WTC11 (cell line): ENCODE measurements at regions not wholly inside any gene's neighbourhood (a gene's known extent, or its start where the extent isn't known, plus 50 kb on each side); places are given as distances from the start of the nearest gene placed in this dataset.

Experiments
- ATAC-seq: fragments of 200-7000 bp; cut with Tn5 transposase; 2 replicates; pipeline ENCODE4 v1.10.0; 2021; ENCODE audit warnings: mild to moderate bottlenecking, moderate library complexity
- CTCF ChIA-PET: fragments of 300-600 bp; sonication (Branson Sonifier 250); formaldehyde crosslinking; loops from one replicate; lab custom pipeline; 2021; ENCODE audit warnings: antibody characterized with exemption; lab: Charles Lee
- POLR2A ChIA-PET: fragments of 350-600 bp; sonication (Branson Sonifier 250); formaldehyde crosslinking; loops from one replicate; lab custom pipeline; 2021; ENCODE audit warnings: antibody characterized with exemption; lab: Charles Lee
- DNase-seq: peaks from one replicate; pipeline ENCODE4 v3.0.0; 2021; ENCODE audit warnings: low spot score
- H3K27ac Mint-ChIP-seq: 2 replicates; pipeline ENCODE4 v1.8.0; 2021; ENCODE audit warnings: mixed read lengths
- H3K27me3 Mint-ChIP-seq: 2 replicates; pipeline ENCODE4 v1.8.0; 2021; ENCODE audit warnings: low read depth, mild to moderate bottlenecking, moderate library complexity, mixed read lengths
- H3K36me3 Mint-ChIP-seq: 2 replicates; pipeline ENCODE4 v1.8.0; 2021; ENCODE audit warnings: mixed read lengths
- H3K4me1 Mint-ChIP-seq: 2 replicates; pipeline ENCODE4 v1.8.0; 2022; ENCODE audit warnings: mixed read lengths
- H3K4me3 Mint-ChIP-seq: 2 replicates; pipeline ENCODE4 v1.8.0; 2021; ENCODE audit warnings: mild to moderate bottlenecking, moderate library complexity, mixed read lengths
- H3K9me3 Mint-ChIP-seq: 2 replicates; pipeline ENCODE4 v1.8.0; 2021; ENCODE audit warnings: mixed read lengths
- ATF2 ChIP-seq: sonication (generic); formaldehyde crosslinking; IDR thresholded peaks from 2 replicates; pipeline ENCODE4 v1.8.1; 2022; ENCODE audit warnings: low read depth, missing genetic modification reagents, borderline replicate concordance
- CBFB ChIP-seq: sonication (generic); formaldehyde crosslinking; IDR thresholded peaks from 2 replicates; pipeline ENCODE4 v1.8.1; 2022; ENCODE audit warnings: mild to moderate bottlenecking, low read depth, missing genetic modification reagents
- CREM ChIP-seq: sonication (generic); formaldehyde crosslinking; IDR thresholded peaks from 2 replicates; pipeline ENCODE4 v1.8.1; 2022; ENCODE audit warnings: mild to moderate bottlenecking, missing genetic modification reagents, moderate library complexity
- FOXJ3 ChIP-seq: sonication (generic); formaldehyde crosslinking; IDR thresholded peaks from 2 replicates; pipeline ENCODE4 v1.9.0; 2021; ENCODE audit warnings: missing genetic modification reagents, mild to moderate bottlenecking, borderline replicate concordance
- FOXK1 ChIP-seq: sonication (generic); formaldehyde crosslinking; IDR thresholded peaks from 2 replicates; pipeline ENCODE4 v1.8.0; 2022; ENCODE audit warnings: mild to moderate bottlenecking, moderate library complexity, missing genetic modification reagents
- GABPB1 ChIP-seq: sonication (generic); formaldehyde crosslinking; IDR thresholded peaks from 2 replicates; pipeline ENCODE4 v1.8.1; 2023; ENCODE audit warnings: mild to moderate bottlenecking, missing genetic modification reagents
- GTF2I ChIP-seq: fragments of 250-450 bp; sonication (Bioruptor Pico); conservative IDR thresholded peaks from 2 replicates; pipeline ENCODE4 v1.4.0; 2021; ENCODE audit warnings: mild to moderate bottlenecking
- KAT7 ChIP-seq: sonication (generic); formaldehyde crosslinking; IDR thresholded peaks from 2 replicates; pipeline ENCODE4 v1.8.1; 2023; ENCODE audit warnings: missing genetic modification reagents, mild to moderate bottlenecking, borderline replicate concordance
- MAX ChIP-seq: sonication (generic); formaldehyde crosslinking; IDR thresholded peaks from 2 replicates; pipeline ENCODE4 v1.8.0; 2022; ENCODE audit warnings: mild to moderate bottlenecking, missing genetic modification reagents
- MLX ChIP-seq: sonication (generic); formaldehyde crosslinking; IDR thresholded peaks from 2 replicates; pipeline ENCODE4 v1.8.1; 2023; ENCODE audit warnings: mild to moderate bottlenecking, missing genetic modification reagents, moderate library complexity
- MXD4 ChIP-seq: fragments of 250-450 bp; sonication (Bioruptor Pico); IDR thresholded peaks from 2 replicates; pipeline ENCODE4 v1.8.0; 2021; ENCODE audit warnings: mild to moderate bottlenecking, moderate library complexity, borderline replicate concordance
- NFATC4 ChIP-seq: fragments of 250-450 bp; sonication (Bioruptor Pico); IDR thresholded peaks from 2 replicates; pipeline ENCODE4 v1.9.0; 2021; ENCODE audit warnings: mild to moderate bottlenecking
- NFYB ChIP-seq: sonication (generic); formaldehyde crosslinking; conservative IDR thresholded peaks from 2 replicates; pipeline ENCODE4 v1.8.0; 2022; ENCODE audit warnings: low read depth, missing genetic modification reagents
- OVOL2 ChIP-seq: fragments of 250-450 bp; sonication (Bioruptor Pico); IDR thresholded peaks from 2 replicates; pipeline ENCODE4 v1.9.0; 2021; ENCODE audit warnings: mild to moderate bottlenecking, borderline replicate concordance
- TP53 ChIP-seq: sonication (generic); formaldehyde crosslinking; IDR thresholded peaks from 2 replicates; pipeline ENCODE4 v1.8.1; 2023; ENCODE audit warnings: mild to moderate bottlenecking, missing genetic modification reagents
- USF1 ChIP-seq: sonication (generic); formaldehyde crosslinking; IDR thresholded peaks from 2 replicates; pipeline ENCODE4 v1.8.0; 2022; ENCODE audit warnings: mild to moderate bottlenecking, missing genetic modification reagents
- USF2 ChIP-seq: sonication (generic); formaldehyde crosslinking; IDR thresholded peaks from 2 replicates; pipeline ENCODE4 v1.8.1; 2023; ENCODE audit warnings: mild to moderate bottlenecking, missing genetic modification reagents, moderate library complexity
- ZNF138 ChIP-seq: sonication (generic); formaldehyde crosslinking; conservative IDR thresholded peaks from 2 replicates; pipeline ENCODE4 v1.8.1; 2022; ENCODE audit warnings: mild to moderate bottlenecking, moderate library complexity, missing genetic modification reagents
- ZNF232 ChIP-seq: sonication (generic); formaldehyde crosslinking; IDR thresholded peaks from 2 replicates; pipeline ENCODE4 v1.8.0; 2022; ENCODE audit warnings: mild to moderate bottlenecking, missing genetic modification reagents
- ZNF512 ChIP-seq: sonication (generic); formaldehyde crosslinking; IDR thresholded peaks from 2 replicates; pipeline ENCODE4 v1.8.1; 2022; ENCODE audit warnings: missing genetic modification reagents, borderline replicate concordance
- ZNF671 ChIP-seq: fragments of 250-450 bp; sonication (Bioruptor Pico); IDR thresholded peaks from 2 replicates; pipeline ENCODE4 v1.8.0; 2021; ENCODE audit warnings: mild to moderate bottlenecking

- Mint-ChIP-seq H3K4me1 (peaks cover 18% of the 10 kb centered on the region), H3K4me3 (no peak overlapping the region), H3K27me3 (no peaks in the 10 kb centered on the region), H3K9me3 (no peaks in the 10 kb centered on the region), H3K27ac (no peak overlapping the region), H3K36me3 (no peaks in the 10 kb centered on the region)
- no peak for DNase-seq
- CTCF ChIA-PET = interaction anchor here (0.7 to 3.1 kb wide), 3 partner anchors 15 to 437 kb away, joined by 3 to 14 read pairs (median 4); no protein-coding TSS in a partner anchor
- POLR2A ChIA-PET = no interaction called here
- TF ChIP-seq MAX (CRISPR knock-in tag) (no peak), KAT7 (CRISPR knock-in tag) (no peak), GABPB1 (CRISPR knock-in tag) (no peak), ZNF512 (CRISPR knock-in tag) (no peak), GTF2I (no peak)
- no peak for ATAC-seq
These were observed 68.0 kb downstream of the RTL6 start for GRCh38 chr22:44429941-44430587.

GRCh38 chr22:44428941-44429830 lies 68.8 kb downstream of the RTL6 start:
- Mint-ChIP-seq H3K4me1 (peaks cover 14% of the 10 kb centered on the region), H3K27ac (no peak overlapping the region), H3K27me3 (no peaks in the 10 kb centered on the region), H3K4me3 (no peak overlapping the region), H3K36me3 (no peaks in the 10 kb centered on the region), H3K9me3 (no peaks in the 10 kb centered on the region)
- POLR2A ChIA-PET = no interaction called here
- no peak for TF ChIP-seq ZNF671 (CRISPR knock-in tag)
- no peak for TF ChIP-seq MXD4 (CRISPR knock-in tag)
- no peak for TF ChIP-seq TP53 (CRISPR knock-in tag)
- TF ChIP-seq USF2 = no peak
- TF ChIP-seq OVOL2 (CRISPR knock-in tag) = no peak
- no peak for TF ChIP-seq CBFB (CRISPR knock-in tag)
- no peak for TF ChIP-seq NFATC4 (CRISPR knock-in tag)
- TF ChIP-seq FOXK1 (CRISPR knock-in tag) = no peak
- no peak for TF ChIP-seq ATF2 (CRISPR knock-in tag)
- TF ChIP-seq ZNF232 (CRISPR knock-in tag) = no peak
- no peak for TF ChIP-seq USF1 (CRISPR knock-in tag)
- TF ChIP-seq ZNF138 (CRISPR knock-in tag) = no peak
- TF ChIP-seq CREM (CRISPR knock-in tag) = no peak
- no peak for TF ChIP-seq MLX (CRISPR knock-in tag)
- no peak for TF ChIP-seq FOXJ3 (CRISPR knock-in tag)
- no peak for TF ChIP-seq NFYB (CRISPR knock-in tag)
- CTCF ChIA-PET = interaction anchor here (1.0 to 3.1 kb wide), 2 partner anchors 15 to 436 kb away, joined by 4 to 14 read pairs; no protein-coding TSS in a partner anchor
- DNase-seq = no peak
- ATAC-seq = no peak
